GM10248 (cell line): ENCODE measurements at regions not wholly inside any gene's neighbourhood (a gene's known extent, or its start where the extent isn't known, plus 50 kb on each side); places are given as distances from the start of the nearest gene placed in this dataset.
"Not testable (repeated sequence)": the region's sequence is repeated elsewhere in the genome, so short reads cannot be mapped to it uniquely, and the experiment has no call there.

Source experiments
- CTCF ChIA-PET: fragments of 300-600 bp; sonication (Branson Sonifier 250); formaldehyde crosslinking; extraction: SDS; loops from one replicate; lab custom pipeline; 2021; ENCODE audit warnings: antibody characterized with exemption; lab: Yijun Ruan, JAX
- POLR2A ChIA-PET: fragments of 350-650 bp; sonication (Branson Sonifier 250); formaldehyde crosslinking; extraction: SDS; loops from one replicate; lab custom pipeline; 2020; ENCODE audit warnings: antibody characterized with exemption; lab: Yijun Ruan, JAX
- DNase-seq: peaks from one replicate; pipeline ENCODE4 v3.0.0; 2012; ENCODE audit errors: extremely low spot score
- CTCF ChIP-seq: IDR thresholded peaks from 2 replicates; pipeline ENCODE4 v1.5.1; 2012; ENCODE audit warnings: mild to moderate bottlenecking, low read depth; ENCODE audit errors: extremely low read depth, missing control alignments, control extremely low read depth

GRCh38 chr9:82776508-82776907 lies 286.4 kb downstream of the RASEF start:
- TF ChIP-seq CTCF: no peak
- CTCF ChIA-PET: no interaction called here
- DNase-seq: no peak
- POLR2A ChIA-PET: no interaction called here

- TF ChIP-seq CTCF: no peak
- CTCF ChIA-PET: no interaction called here
- POLR2A ChIA-PET: no interaction called here
- DNase-seq: no peak
Observed at GRCh38 chr9:82777366-82777765, 285.6 kb downstream of the RASEF start.

- POLR2A ChIA-PET, CTCF ChIA-PET, DNase-seq: not testable (repeated sequence)
Observed at GRCh38 chr9:82778923-82779322, 284.0 kb downstream of the RASEF start.

- DNase-seq: no peak
- ChIA-PET POLR2A (no interaction called here), CTCF (no interaction called here)
- no peak for TF ChIP-seq CTCF
Observed at GRCh38 chr9:82780017-82780416, 282.9 kb downstream of the RASEF start.

- CTCF ChIA-PET: no interaction called here
- no peak for TF ChIP-seq CTCF
- DNase-seq: no peak
- POLR2A ChIA-PET: no interaction called here
Observed at GRCh38 chr9:82781921-82782392, 281.0 kb downstream of the RASEF start.

GRCh38 chr9:82783045-82783444 lies 279.9 kb downstream of the RASEF start:
- POLR2A ChIA-PET: no interaction called here
- TF ChIP-seq CTCF: no peak
- DNase-seq: no peak
- CTCF ChIA-PET: no interaction called here

- no peak for TF ChIP-seq CTCF
- no peak for DNase-seq
- POLR2A ChIA-PET: no interaction called here
- CTCF ChIA-PET: interaction anchor here (0.9 kb wide), 1 partner anchor 10 kb away, joined by 3 read pairs; no protein-coding TSS in a partner anchor
Observed at GRCh38 chr9:82784589-82784988, 278.4 kb downstream of the RASEF start.
